Small intestine (tissue), 7 donors: ENCODE measurements at regions not wholly inside any gene's neighbourhood (a gene's known extent, or its start where the extent isn't known, plus 50 kb on each side); places are given as distances from the start of the nearest gene placed in this dataset.

Experiments
- DNase-seq, 2 donors: peaks; one replicate each; pipeline versions ENCODE4 v3.0.0 to v3.0.0-alpha.2; 2013
- FAIRE-seq: peaks from 2 replicates; lab custom pipeline; 2012; peaks lifted over from hg19 to GRCh38; lab: Jason Lieb, UNC
- H3K27ac ChIP-seq, 3 donors: one replicate each; pipeline ENCODE4 v1.5.1; 2013; ENCODE audit warnings: low read length in 2 of 3, mild to moderate bottlenecking in 2 of 3, control low read depth in 1 of 3, inconsistent platforms in 1 of 3, low read depth in 1 of 3, moderate library complexity in 1 of 3
- H3K27me3 ChIP-seq, 3 donors: one replicate each; pipeline ENCODE4 v1.6.1; 2013; ENCODE audit warnings: low read length in 3 of 3, inconsistent platforms in 1 of 3; ENCODE audit not compliant: control insufficient read depth in 3 of 3, insufficient read depth in 3 of 3
- H3K36me3 ChIP-seq, 3 donors: one replicate each; pipeline ENCODE4 v1.6.1; 2013; ENCODE audit warnings: low read length in 3 of 3, inconsistent platforms in 1 of 3, low read depth in 1 of 3, mild to moderate bottlenecking in 1 of 3, moderate library complexity in 1 of 3; ENCODE audit not compliant: control insufficient read depth in 3 of 3, insufficient read depth in 2 of 3
- H3K4me1 ChIP-seq, 3 donors: one replicate each; pipeline ENCODE4 v1.6.1; 2013; ENCODE audit warnings: low read length in 2 of 3, inconsistent platforms in 1 of 3, low read depth in 1 of 3, mild to moderate bottlenecking in 1 of 3, moderate library complexity in 1 of 3; ENCODE audit not compliant: control insufficient read depth in 3 of 3, insufficient read depth in 2 of 3
- H3K4me3 ChIP-seq, 3 donors: one replicate each; pipeline ENCODE4 v1.5.1; 2013; ENCODE audit warnings: low read length in 3 of 3, control low read depth in 1 of 3, inconsistent platforms in 1 of 3, low read depth in 1 of 3, mild to moderate bottlenecking in 1 of 3, moderate library complexity in 1 of 3
- H3K9me3 ChIP-seq, 2 donors: one replicate each; pipeline ENCODE4 v1.6.1; 2013; ENCODE audit warnings: low read depth in 1 of 2, low read length in 1 of 2; ENCODE audit not compliant: control insufficient read depth in 2 of 2, insufficient read depth in 1 of 2
- whole genome bisulfite sequencing, 3 donors: extraction: QIAGEN DNeasy Blood & Tissue Kit; methylation state at CpG; one replicate each; pipeline ENCODE4 v1.1.7; 2013; 5-methylcytosine and 5-hydroxymethylcytosine counted together
- donor health status: healthy with polysubstance abuse.
- donor health status: control.
- donor health status: control.
- donor health status: Bipolar disorder and iron deficiency.
- donor health status: healthy.

DNA sequence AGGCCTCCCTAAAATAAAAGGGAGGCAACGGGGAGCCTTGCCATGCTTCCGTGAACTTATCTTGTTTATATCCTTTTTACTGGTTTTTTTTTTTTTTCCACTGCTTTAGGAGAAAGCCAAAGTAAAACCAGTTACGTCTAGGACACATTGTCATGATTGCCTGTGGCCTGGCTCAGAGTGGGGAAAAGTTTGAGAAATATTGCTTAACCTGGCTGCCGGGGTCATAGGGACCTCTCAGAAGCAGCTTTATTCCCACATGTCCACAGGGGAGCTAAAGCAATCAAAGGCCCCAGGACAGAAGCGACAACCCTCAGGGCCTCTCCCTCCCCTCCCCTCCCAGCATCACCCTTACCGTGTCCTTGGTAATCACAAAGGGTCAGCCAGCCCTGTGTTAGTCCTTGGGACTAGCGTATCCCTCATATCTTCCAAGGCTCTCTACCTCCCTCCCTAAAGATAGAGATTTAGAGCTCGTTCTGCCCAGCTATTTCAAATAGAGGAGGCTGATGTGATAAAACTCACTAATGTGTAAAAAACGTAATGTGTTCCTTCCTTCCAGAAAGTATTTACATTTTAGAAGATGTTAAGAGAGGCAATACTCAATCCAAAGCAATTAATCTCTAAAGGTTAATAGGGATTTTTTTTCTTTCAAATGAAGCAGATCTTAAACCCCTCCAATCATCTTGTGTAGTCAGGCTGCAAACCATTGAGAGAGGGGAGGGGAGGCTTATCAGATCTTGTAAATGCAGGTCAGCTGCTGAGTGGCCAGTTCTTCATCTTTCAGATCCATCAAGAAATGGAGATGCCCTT lies 64.8 kb upstream of the PRKAR2B start:
- H3K27me3 ChIP-seq, result no peaks in the 10 kb centered on the region
- no peaks in the 10 kb centered on the region for H3K9me3 ChIP-seq
- no peak for DNase-seq
- H3K27ac ChIP-seq, result peak overlapping the region in 1 of 3 donors; percentile 34
- WGBS, 3 donors, result 35 to 58% (median 43%) methylated on average over 9 of the region's 9 CpGs
- no peaks in the 10 kb centered on the region for H3K36me3 ChIP-seq
- no peak for FAIRE-seq
- H3K4me3 ChIP-seq, result no peak overlapping the region
- H3K4me1 ChIP-seq, result no peaks in the 10 kb centered on the region

- H3K4me1 ChIP-seq, result no peaks in the 10 kb centered on the region
- no peaks in the 10 kb centered on the region for H3K36me3 ChIP-seq
- H3K4me3 ChIP-seq, result no peak overlapping the region
- FAIRE-seq, result no peak
- 82 to 88% (median 83%) methylated on average over 3 of the region's 3 CpGs for WGBS, 3 donors
- H3K27ac ChIP-seq, result no peak overlapping the region
- no peaks in the 10 kb centered on the region for H3K9me3 ChIP-seq
- H3K27me3 ChIP-seq, result no peaks in the 10 kb centered on the region
- DNase-seq, result no peak
These were observed 64.2 kb upstream of the PRKAR2B start for GRCh38 chr7:106980358-106980685.

DNA sequence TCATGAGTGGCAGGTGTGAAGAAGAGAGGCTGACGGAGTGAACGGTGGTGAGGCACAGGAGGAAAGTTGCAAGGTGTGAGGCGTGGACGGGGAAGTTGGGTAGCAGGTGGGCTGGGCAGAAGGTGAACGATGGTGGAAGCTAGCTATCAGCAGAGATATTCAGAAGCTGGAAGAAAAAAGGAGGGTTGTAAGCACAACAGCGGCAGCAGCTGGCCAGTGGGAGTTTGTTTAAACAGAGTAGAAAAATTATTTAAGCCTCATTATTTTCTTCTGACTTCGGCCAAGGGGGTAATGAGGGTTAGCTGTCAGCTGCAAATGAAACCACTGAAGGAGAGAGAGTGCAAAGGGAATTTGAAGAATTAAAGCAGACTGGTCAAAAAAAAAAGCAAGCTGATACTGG lies 62.1 kb upstream of the PRKAR2B start:
- FAIRE-seq, result no peak
- Histone ChIP-seq H3K4me3 (no peak overlapping the region), H3K27ac (no peak overlapping the region), H3K4me1 (no peaks in the 10 kb centered on the region), H3K27me3 (no peaks in the 10 kb centered on the region), H3K36me3 (no peaks in the 10 kb centered on the region), H3K9me3 (no peaks in the 10 kb centered on the region)
- WGBS, 3 donors, result 44 to 57% (median 53%) methylated on average over 7 of the region's 7 CpGs
- no peak for DNase-seq

- H3K9me3 ChIP-seq, result no peaks in the 10 kb centered on the region
- H3K4me1 ChIP-seq, result no peaks in the 10 kb centered on the region
- FAIRE-seq, result no peak
- H3K27me3 ChIP-seq, result no peaks in the 10 kb centered on the region
- no peak overlapping the region for H3K27ac ChIP-seq
- H3K4me3 ChIP-seq, result no peak overlapping the region
- WGBS, 3 donors, result 93 to 97% (median 97%) methylated on average over 5 of the region's 5 CpGs
- no peaks in the 10 kb centered on the region for H3K36me3 ChIP-seq
- no peak for DNase-seq
These were observed 60.5 kb upstream of the PRKAR2B start for GRCh38 chr7:106984034-106984433.

DNA sequence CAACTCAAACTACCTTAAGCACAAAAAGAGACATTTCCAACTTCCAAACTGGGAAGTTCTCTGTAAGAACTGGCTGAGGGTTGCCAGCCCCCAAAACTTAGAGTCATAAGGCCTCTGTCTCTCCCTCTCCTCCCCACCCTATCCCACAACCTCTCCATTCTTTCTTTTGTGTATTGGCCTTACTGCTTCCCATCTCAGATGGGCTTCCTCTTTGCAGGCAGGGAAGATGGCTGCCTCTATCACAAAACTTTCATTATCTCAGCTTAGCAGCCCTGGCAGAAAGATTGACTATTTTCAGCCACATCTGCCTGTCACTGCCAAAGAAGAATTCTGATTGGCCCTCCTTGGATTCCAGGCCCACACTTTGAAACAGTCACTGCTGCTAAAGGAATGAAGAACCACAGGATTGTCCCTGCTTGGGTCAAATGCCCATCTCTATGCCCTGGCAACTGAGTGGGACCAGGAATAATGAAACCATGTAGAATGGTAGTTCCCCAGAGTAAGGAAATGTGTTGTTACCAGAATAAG lies 58.0 kb upstream of the PRKAR2B start:
- Histone ChIP-seq H3K27ac (no peak overlapping the region), H3K27me3 (no peaks in the 10 kb centered on the region), H3K36me3 (no peaks in the 10 kb centered on the region), H3K4me3 (no peak overlapping the region), H3K9me3 (no peaks in the 10 kb centered on the region), H3K4me1 (no peaks in the 10 kb centered on the region)
- DNase-seq (no peak), FAIRE-seq (no peak)

DNA sequence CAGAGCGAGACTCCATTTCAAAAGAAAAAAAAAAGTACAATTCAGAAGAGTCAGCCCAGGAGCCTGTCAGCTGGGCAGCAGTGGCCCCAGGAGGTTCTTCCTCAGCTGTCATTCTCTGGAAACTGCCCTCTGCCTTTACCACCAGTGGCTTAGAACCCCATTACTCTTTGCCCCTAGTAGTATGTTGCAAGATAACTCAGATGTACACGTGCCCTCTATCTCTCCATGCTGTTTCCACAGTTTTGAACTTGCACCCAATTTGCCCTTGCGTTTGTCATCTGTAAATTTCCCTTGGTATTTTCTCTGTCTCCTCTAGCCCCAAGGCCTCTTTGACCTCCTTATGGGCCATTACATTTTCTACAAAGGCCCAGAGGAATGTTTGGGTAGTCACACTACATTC lies 56.7 kb upstream of the PRKAR2B start:
- Histone ChIP-seq H3K4me3 (no peak overlapping the region), H3K36me3 (no peaks in the 10 kb centered on the region), H3K27ac (no peak overlapping the region), H3K27me3 (no peaks in the 10 kb centered on the region), H3K4me1 (no peaks in the 10 kb centered on the region), H3K9me3 (no peaks in the 10 kb centered on the region)
- DNase-seq (peak in 1 of 2 donors; percentile 44), FAIRE-seq (no peak)
- 62 to 75% (median 74%) methylated on average over 3 of the region's 3 CpGs for WGBS, 3 donors

DNA sequence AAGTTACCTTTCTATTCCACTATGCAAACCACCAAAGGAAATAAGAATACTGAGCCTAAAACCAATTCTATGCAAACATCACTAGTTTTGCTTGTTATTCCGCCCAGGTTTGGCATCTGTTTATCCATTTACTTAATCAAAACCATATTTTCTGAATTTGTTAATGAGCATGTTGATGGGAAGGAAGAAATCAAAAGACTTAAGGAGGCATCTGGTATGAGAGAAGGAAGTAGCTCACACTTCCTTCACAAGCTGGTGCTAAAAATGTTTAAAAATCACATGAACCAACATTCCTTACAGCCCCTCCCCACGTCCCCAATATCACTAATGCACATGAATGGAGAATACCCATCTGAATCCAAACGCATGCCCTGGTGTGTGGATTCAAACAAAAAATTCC lies 52.0 kb upstream of the PRKAR2B start:
- Histone ChIP-seq H3K4me1 (no peaks in the 10 kb centered on the region), H3K27me3 (no peaks in the 10 kb centered on the region), H3K4me3 (no peak overlapping the region), H3K27ac (no peak overlapping the region), H3K36me3 (no peaks in the 10 kb centered on the region), H3K9me3 (no peaks in the 10 kb centered on the region)
- FAIRE-seq (no peak), DNase-seq (no peak)
- WGBS, 3 donors, result 57 to 75% (median 59%) methylated on average over 3 of the region's 3 CpGs
